Endothelial cell of umbilical vein (primary cell): ENCODE measurements at regions not wholly inside any gene's neighbourhood (a gene's known extent, or its start where the extent isn't known, plus 50 kb on each side); places are given as distances from the start of the nearest gene placed in this dataset.

Experiments used
- BruUV-seq: library from RNA; stranded (reverse); fragments of 400-500 nt; replicated peaks from 2 replicates; lab custom pipeline; 2021; lab: Mats Ljungman, UMichigan
- CTCF ChIA-PET: fragments of 300-600, 350-600 bp; sonication (Branson Sonifier 250); formaldehyde crosslinking; loops from one replicate; lab custom pipeline; 2021; ENCODE audit warnings: antibody characterized with exemption, inconsistent platforms; lab: Charles Lee
- POLR2A ChIA-PET: fragments of 300-600, 350-600 bp; sonication (Branson Sonifier 250); formaldehyde crosslinking; loops from one replicate; lab custom pipeline; 2021; ENCODE audit warnings: antibody characterized with exemption, inconsistent platforms; lab: Charles Lee
- DNase-seq: peaks from one replicate; pipeline ENCODE4 v3.0.0-alpha.2; 2011; ENCODE audit warnings: low read depth, low spot score
- FAIRE-seq: peaks from 2 replicates; lab custom pipeline; 2011; peaks lifted over from hg19 to GRCh38; lab: Jason Lieb, UNC
- H2AFZ ChIP-seq: 2 replicates; pipeline ENCODE4 v1.6.0; 2012; ENCODE audit warnings: low read depth, low read length, control low read depth, inconsistent platforms
- H3K27ac ChIP-seq: 2 replicates; pipeline ENCODE4 v1.5.1; 2011; ENCODE audit warnings: low read depth, mild to moderate bottlenecking, control low read depth, low read length, moderate library complexity; ENCODE audit not compliant: insufficient read depth
- H3K27me3 ChIP-seq, 2 experiments: 2 replicates each; pipeline versions ENCODE4 v1.6.0 to v1.6.1; 2011; ENCODE audit warnings: low read length in 2 of 2, mixed read lengths in 1 of 2; ENCODE audit not compliant: control insufficient read depth in 2 of 2, insufficient read depth in 2 of 2
- H3K36me3 ChIP-seq, 2 experiments: 2 replicates in 1 of 2; 3 replicates in 1 of 2; pipeline ENCODE4 v1.5.1; 2011; ENCODE audit warnings: low read length in 2 of 2, mild to moderate bottlenecking in 1 of 2, moderate library complexity in 1 of 2; ENCODE audit not compliant: control insufficient read depth in 2 of 2, insufficient read depth in 2 of 2; ENCODE audit errors: extremely low read depth in 1 of 2
- H3K4me1 ChIP-seq: 3 replicates; pipeline ENCODE4 v1.5.1; 2011; ENCODE audit warnings: mild to moderate bottlenecking, low read length; ENCODE audit not compliant: control insufficient read depth, insufficient read depth; ENCODE audit errors: extremely low read depth
- H3K4me2 ChIP-seq: 2 replicates; pipeline ENCODE4 v1.6.1; 2011; ENCODE audit warnings: low read length, control low read depth, mixed read lengths; ENCODE audit not compliant: insufficient read depth
- H3K4me3 ChIP-seq, 3 experiments: fragments of 200-600 bp in 1 of 3; sonication (generic), shearing (Covaris generic) in 1 of 3; replicated peaks in 1 of 3; 2 replicates each; pipeline ENCODE4 v1.5.1; 2011 to 2016; ENCODE audit warnings: control low read depth in 3 of 3, low read length in 3 of 3, mild to moderate bottlenecking in 2 of 3, inconsistent platforms in 1 of 3, low read depth in 1 of 3, moderate library complexity in 1 of 3; ENCODE audit not compliant: insufficient read depth in 1 of 3
- H3K79me2 ChIP-seq: 2 replicates; pipeline ENCODE4 v1.6.0; 2012; ENCODE audit warnings: low read length, inconsistent platforms; ENCODE audit not compliant: control insufficient read depth, insufficient read depth
- H3K9ac ChIP-seq: replicated peaks from 2 replicates; pipeline ENCODE3; 2011; ENCODE audit warnings: low read length, control low read depth; ENCODE audit not compliant: insufficient read depth; ENCODE audit errors: extremely low read depth
- H3K9me1 ChIP-seq: replicated peaks from 3 replicates; pipeline ENCODE4 v1.6.0; 2011; ENCODE audit warnings: mild to moderate bottlenecking, low read length; ENCODE audit not compliant: control insufficient read depth, insufficient read depth; ENCODE audit errors: extremely low read depth
- H3K9me3 ChIP-seq: replicated peaks from 2 replicates; pipeline ENCODE4 v1.5.1; 2012; ENCODE audit warnings: low read length, inconsistent platforms; ENCODE audit not compliant: control insufficient read depth, insufficient read depth
- H4K20me1 ChIP-seq: replicated peaks from 2 replicates; pipeline ENCODE3; 2011; ENCODE audit warnings: mild to moderate bottlenecking, low read length; ENCODE audit not compliant: control insufficient read depth, insufficient read depth; ENCODE audit errors: extremely low read depth
- CTCF ChIP-seq, 2 donors: IDR thresholded peaks; 1 replicate in 1 of 2; 2 replicates in 1 of 2; pipeline ENCODE4 v1.5.1; 2011; ENCODE audit warnings: low read length in 2 of 2, mild to moderate bottlenecking in 2 of 2, moderate library complexity in 2 of 2, control low read depth in 1 of 2, inconsistent platforms in 1 of 2, low read depth in 1 of 2; ENCODE audit not compliant: insufficient read depth in 1 of 2; ENCODE audit errors: extremely low read depth in 1 of 2
- EZH2 ChIP-seq: IDR thresholded peaks from 2 replicates; pipeline ENCODE4 v1.6.1; 2012; ENCODE audit warnings: borderline replicate concordance, low read depth, mild to moderate bottlenecking, moderate library complexity, low read length, inconsistent platforms; ENCODE audit not compliant: severe bottlenecking
- GATA2 ChIP-seq: IDR thresholded peaks from 2 replicates; pipeline ENCODE4 v1.7.0; 2011; ENCODE audit warnings: low read depth, mild to moderate bottlenecking, moderate library complexity, mixed read lengths, low read length; ENCODE audit not compliant: insufficient read length, insufficient read depth
- JUN ChIP-seq: IDR thresholded peaks from 2 replicates; pipeline ENCODE4 v1.6.1; 2011; ENCODE audit warnings: borderline replicate concordance, low read depth; ENCODE audit not compliant: insufficient read length, insufficient read depth
- MAX ChIP-seq: IDR thresholded peaks from 2 replicates; pipeline ENCODE4 v1.6.1; 2011; ENCODE audit not compliant: insufficient read depth, insufficient read length
- MYC ChIP-seq: IDR thresholded peaks from one replicate; pipeline ENCODE4 v1.6.1; 2011; ENCODE audit warnings: mild to moderate bottlenecking, low read depth, low read length
- POLR2A ChIP-seq: IDR thresholded peaks from 2 replicates; pipeline ENCODE4 v1.6.1; 2012; ENCODE audit warnings: low read depth, mild to moderate bottlenecking, control low read depth, low read length
- POLR2AphosphoS5 ChIP-seq: IDR thresholded peaks from 2 replicates; pipeline ENCODE4 v1.6.1; 2012; ENCODE audit warnings: low read depth, mild to moderate bottlenecking, control low read depth, low read length, moderate library complexity; ENCODE audit not compliant: insufficient read depth
- dilution Hi-C: fragments of 300-500 bp; cut with MboI; formaldehyde crosslinking; loops from one replicate; pipeline ENCODE4 v1.15.0; 2019; ENCODE audit warnings: low sequenced_read_pairs; ENCODE audit not compliant: extremely low pct_ligation_motif_present
- intact Hi-C: fragments of 100-400 bp; cut with micrococcal nuclease; formaldehyde crosslinking; loops from one replicate; pipeline ENCODE4 v1.10.0; 2022

- no peaks in the 10 kb centered on the region for H3K9me1 ChIP-seq
- FAIRE-seq (peak; percentile 64), DNase-seq (peak; percentile 57)
- H3K36me3 ChIP-seq, result no peaks in the 10 kb centered on the region
- H3K9me3 ChIP-seq, result peaks cover 5% of the 10 kb centered on the region
- H3K79me2 ChIP-seq, result no peaks in the 10 kb centered on the region
- no peak overlapping the region for H3K4me3 ChIP-seq
- H3K27me3 ChIP-seq, result no peaks in the 10 kb centered on the region
- BruUV-seq, result no TSS peak
- H4K20me1 ChIP-seq, result no peaks in the 10 kb centered on the region
- H2AFZ ChIP-seq, result no peak overlapping the region
- dilution Hi-C loops, result no loop called here
- no peak overlapping the region for H3K27ac ChIP-seq
- TF ChIP-seq CTCF (IDR thresholded peaks at IDR 0.05; ENCODE audit: extremely low read depth in 1 of 2, insufficient read depth in 1 of 2, low read depth in 1 of 2, low read length in 2 of 2) (peak in 1 of 2 donors; percentile 21), POLR2A (no peak)
- intact Hi-C loops, result loop anchor here (1.0 to 10.0 kb wide), 6 partner anchors 73 to 999 kb away; no protein-coding TSS in a partner anchor
- no peak overlapping the region for H3K4me2 ChIP-seq
- H3K9ac ChIP-seq, result no peak overlapping the region
- peaks cover 5% of the 10 kb centered on the region for H3K4me1 ChIP-seq
- POLR2A ChIA-PET, result no interaction called here
- CTCF ChIA-PET, result interaction anchor here (0.9 to 1.8 kb wide), 10 partner anchors 9 to 999 kb away, joined by 3 to 10 read pairs (median 5); no protein-coding TSS in a partner anchor
Observed at GRCh38 chr1:60969971-60970509, 112.3 kb upstream of the NFIA start.

GRCh38 chr1:60965280-60965854, 117.0 kb upstream of the NFIA start:
- H3K27ac ChIP-seq, result no peak overlapping the region
- no peak overlapping the region for H3K4me3 ChIP-seq
- H2AFZ ChIP-seq, result no peak overlapping the region
- intact Hi-C loops (loop anchor here (10.0 kb wide), 1 partner anchor 391 kb away; no protein-coding TSS in a partner anchor), dilution Hi-C loops (no loop called here)
- no peaks in the 10 kb centered on the region for H3K36me3 ChIP-seq
- H3K27me3 ChIP-seq, result no peaks in the 10 kb centered on the region
- H3K79me2 ChIP-seq, result no peaks in the 10 kb centered on the region
- no peak overlapping the region for H3K9ac ChIP-seq
- DNase-seq, result no peak
- no peak for FAIRE-seq
- POLR2A ChIA-PET, result no interaction called here
- CTCF ChIA-PET, result interaction anchor here (0.7 to 1.6 kb wide), 3 partner anchors 84 to 684 kb away, joined by 3 to 4 read pairs (median 4); no protein-coding TSS in a partner anchor
- no peak for TF ChIP-seq POLR2A
- no peak for TF ChIP-seq EZH2
- no peak for TF ChIP-seq GATA2
- TF ChIP-seq JUN, result no peak
- no peak for TF ChIP-seq MAX
- no peak for TF ChIP-seq POLR2AphosphoS5
- TF ChIP-seq MYC, result no peak
- no peak for TF ChIP-seq CTCF (IDR thresholded peaks at IDR 0.05; ENCODE audit: extremely low read depth in 1 of 2, insufficient read depth in 1 of 2, low read depth in 1 of 2, low read length in 2 of 2)
- BruUV-seq, result no TSS peak
- peaks cover 7% of the 10 kb centered on the region for H3K9me3 ChIP-seq
- no peaks in the 10 kb centered on the region for H3K9me1 ChIP-seq
- H3K4me1 ChIP-seq, result peaks cover 35% of the 10 kb centered on the region
- H4K20me1 ChIP-seq, result no peaks in the 10 kb centered on the region
- no peak overlapping the region for H3K4me2 ChIP-seq
